ENCODE measurements at regions not wholly inside any gene's neighbourhood (a gene's known extent, or its start where the extent isn't known, plus 50 kb on each side); places are given as distances from the start of the nearest gene placed in this dataset.

- TF ChIP-seq EZH2 (IDR thresholded peaks at IDR 0.05; ENCODE audit: low read length) = no peak
- TF ChIP-seq, protein P1, sequence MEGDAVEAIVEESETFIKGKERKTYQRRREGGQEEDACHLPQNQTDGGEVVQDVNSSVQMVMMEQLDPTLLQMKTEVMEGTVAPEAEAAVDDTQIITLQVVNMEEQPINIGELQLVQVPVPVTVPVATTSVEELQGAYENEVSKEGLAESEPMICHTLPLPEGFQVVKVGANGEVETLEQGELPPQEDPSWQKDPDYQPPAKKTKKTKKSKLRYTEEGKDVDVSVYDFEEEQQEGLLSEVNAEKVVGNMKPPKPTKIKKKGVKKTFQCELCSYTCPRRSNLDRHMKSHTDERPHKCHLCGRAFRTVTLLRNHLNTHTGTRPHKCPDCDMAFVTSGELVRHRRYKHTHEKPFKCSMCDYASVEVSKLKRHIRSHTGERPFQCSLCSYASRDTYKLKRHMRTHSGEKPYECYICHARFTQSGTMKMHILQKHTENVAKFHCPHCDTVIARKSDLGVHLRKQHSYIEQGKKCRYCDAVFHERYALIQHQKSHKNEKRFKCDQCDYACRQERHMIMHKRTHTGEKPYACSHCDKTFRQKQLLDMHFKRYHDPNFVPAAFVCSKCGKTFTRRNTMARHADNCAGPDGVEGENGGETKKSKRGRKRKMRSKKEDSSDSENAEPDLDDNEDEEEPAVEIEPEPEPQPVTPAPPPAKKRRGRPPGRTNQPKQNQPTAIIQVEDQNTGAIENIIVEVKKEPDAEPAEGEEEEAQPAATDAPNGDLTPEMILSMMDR (optimal IDR thresholded peaks at IDR 0.05 in 1 of 3, IDR thresholded peaks at IDR 0.05 in 1 of 3, conservative IDR thresholded peaks at IDR 0.05 in 1 of 3; ENCODE audit: extremely low read depth in 1 of 3, insufficient read depth in 2 of 3, low read length in 3 of 3) = no peak
- Histone ChIP-seq H3K9me3 (ENCODE audit: control insufficient read depth, low read depth, low read length) (no peaks in the 10 kb centered on the region), H3K27me3 (ENCODE audit: control insufficient read depth, extremely low read depth, insufficient read depth, low read length) (no peaks in the 10 kb centered on the region), H3K4me3 (ENCODE audit: control insufficient read depth in 2 of 3, extremely low read depth in 1 of 3, insufficient read depth in 2 of 3, low read depth in 1 of 3, low read length in 3 of 3) (no peak overlapping the region), H3K27ac (ENCODE audit: control insufficient read depth, insufficient read depth, low read length) (no peak overlapping the region), H2AFZ (ENCODE audit: control insufficient read depth, low read length) (no peak overlapping the region), H3K9ac (ENCODE audit: control insufficient read depth, extremely low read depth, insufficient read depth, low read length) (no peak overlapping the region), H4K20me1 (ENCODE audit: control insufficient read depth, extremely low read depth, insufficient read depth, low read length) (no peaks in the 10 kb centered on the region), H3K79me2 (ENCODE audit: control insufficient read depth, insufficient read depth, low read length) (no peaks in the 10 kb centered on the region), H3K4me1 (ENCODE audit: control insufficient read depth, extremely low read depth, insufficient read depth, low read length) (no peaks in the 10 kb centered on the region), H3K9me1 (ENCODE audit: control insufficient read depth, extremely low read depth, insufficient read depth, low read length) (no peaks in the 10 kb centered on the region), H3K4me2 (ENCODE audit: control insufficient read depth, extremely low read depth, insufficient read depth, low read depth, low read length) (no peak overlapping the region), H3K36me3 (ENCODE audit: control insufficient read depth in 2 of 2, extremely low read depth in 1 of 2, insufficient read depth in 2 of 2, low read length in 2 of 2) (no peaks in the 10 kb centered on the region)
- no peak for DNase-seq (ENCODE audit: low read depth, low spot score)
- dilution Hi-C loops (cut with MboI; ENCODE audit: extremely low pct_ligation_motif_present, low sequenced_read_pairs) = no loop called here
- FAIRE-seq = no peak
Observed at GRCh38 chr4:167509551-167509950, 275.3 kb upstream of the SPOCK3 start.

DNA sequence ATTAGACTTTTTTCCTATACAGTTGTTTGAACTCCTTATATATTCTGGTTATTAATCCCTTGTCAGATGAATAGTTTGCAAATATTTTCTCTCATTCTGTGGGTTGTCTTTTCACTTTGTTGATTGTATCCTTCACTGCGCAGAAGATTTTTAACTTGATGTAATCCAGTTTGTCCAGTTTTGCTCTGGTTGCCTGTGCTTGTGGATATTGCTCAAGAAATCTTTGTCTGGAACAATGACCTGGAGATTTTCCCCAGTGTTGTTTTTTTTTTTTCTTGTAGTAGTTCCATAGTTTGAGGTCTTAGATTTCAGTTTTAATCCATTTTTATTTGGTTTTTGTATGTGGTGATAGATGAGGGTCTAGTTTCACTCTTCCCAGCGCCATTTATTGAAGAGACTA lies 289.8 kb upstream of the SPOCK3 start:
- Histone ChIP-seq H3K9me3 (ENCODE audit: control insufficient read depth, low read depth, low read length) (no peaks in the 10 kb centered on the region), H3K9ac (ENCODE audit: control insufficient read depth, extremely low read depth, insufficient read depth, low read length) (no peak overlapping the region), H3K4me2 (ENCODE audit: control insufficient read depth, extremely low read depth, insufficient read depth, low read depth, low read length) (no peak overlapping the region), H4K20me1 (ENCODE audit: control insufficient read depth, extremely low read depth, insufficient read depth, low read length) (no peaks in the 10 kb centered on the region), H3K79me2 (ENCODE audit: control insufficient read depth, insufficient read depth, low read length) (no peaks in the 10 kb centered on the region), H3K27me3 (ENCODE audit: control insufficient read depth, extremely low read depth, insufficient read depth, low read length) (no peaks in the 10 kb centered on the region), H3K27ac (ENCODE audit: control insufficient read depth, insufficient read depth, low read length) (no peak overlapping the region), H3K4me3 (ENCODE audit: control insufficient read depth in 2 of 3, extremely low read depth in 1 of 3, insufficient read depth in 2 of 3, low read depth in 1 of 3, low read length in 3 of 3) (no peak overlapping the region), H2AFZ (ENCODE audit: control insufficient read depth, low read length) (no peak overlapping the region), H3K4me1 (ENCODE audit: control insufficient read depth, extremely low read depth, insufficient read depth, low read length) (no peaks in the 10 kb centered on the region), H3K9me1 (ENCODE audit: control insufficient read depth, extremely low read depth, insufficient read depth, low read length) (no peaks in the 10 kb centered on the region), H3K36me3 (ENCODE audit: control insufficient read depth in 2 of 2, extremely low read depth in 1 of 2, insufficient read depth in 2 of 2, low read length in 2 of 2) (no peaks in the 10 kb centered on the region)
- FAIRE-seq (no peak), DNase-seq (ENCODE audit: low read depth, low spot score) (no peak)
- no peak for TF ChIP-seq EZH2 (IDR thresholded peaks at IDR 0.05; ENCODE audit: low read length)
- dilution Hi-C loops (cut with MboI; ENCODE audit: extremely low pct_ligation_motif_present, low sequenced_read_pairs) = no loop called here

DNA sequence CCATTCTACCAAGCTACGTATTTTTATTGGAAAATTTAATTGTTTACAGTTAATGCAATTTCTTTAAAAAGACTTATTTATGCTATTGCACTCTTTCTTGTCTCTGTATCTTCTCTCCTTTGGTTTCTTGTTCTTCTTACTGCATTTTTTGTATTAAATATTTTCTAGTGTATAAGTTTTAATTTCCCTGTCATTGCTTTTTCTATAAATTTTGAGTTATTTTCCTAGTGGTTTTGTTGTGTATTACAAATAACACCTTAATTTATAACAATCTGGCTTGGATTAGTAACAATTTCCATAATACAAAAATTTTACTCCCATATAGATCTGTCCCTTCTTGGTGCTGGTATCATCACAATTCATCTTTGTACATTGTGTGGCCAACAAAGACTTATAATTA lies 303.5 kb upstream of the SPOCK3 start:
- no peaks in the 10 kb centered on the region for H4K20me1 ChIP-seq (ENCODE audit: control insufficient read depth, extremely low read depth, insufficient read depth, low read length)
- no peak overlapping the region for H3K9ac ChIP-seq (ENCODE audit: control insufficient read depth, extremely low read depth, insufficient read depth, low read length)
- DNase-seq (ENCODE audit: low read depth, low spot score) (no peak), FAIRE-seq (no peak)
- no peak overlapping the region for H2AFZ ChIP-seq (ENCODE audit: control insufficient read depth, low read length)
- H3K9me3 ChIP-seq (ENCODE audit: control insufficient read depth, low read depth, low read length) = no peaks in the 10 kb centered on the region
- no peaks in the 10 kb centered on the region for H3K79me2 ChIP-seq (ENCODE audit: control insufficient read depth, insufficient read depth, low read length)
- dilution Hi-C loops (cut with MboI; ENCODE audit: extremely low pct_ligation_motif_present, low sequenced_read_pairs) = no loop called here
- H3K4me3 ChIP-seq (ENCODE audit: control insufficient read depth in 2 of 3, extremely low read depth in 1 of 3, insufficient read depth in 2 of 3, low read depth in 1 of 3, low read length in 3 of 3) = no peak overlapping the region
- TF ChIP-seq, protein P1 (optimal IDR thresholded peaks at IDR 0.05 in 1 of 3, IDR thresholded peaks at IDR 0.05 in 1 of 3, conservative IDR thresholded peaks at IDR 0.05 in 1 of 3; ENCODE audit: extremely low read depth in 1 of 3, insufficient read depth in 2 of 3, low read length in 3 of 3) = no peak
- no peak overlapping the region for H3K27ac ChIP-seq (ENCODE audit: control insufficient read depth, insufficient read depth, low read length)
- no peaks in the 10 kb centered on the region for H3K36me3 ChIP-seq (ENCODE audit: control insufficient read depth in 2 of 2, extremely low read depth in 1 of 2, insufficient read depth in 2 of 2, low read length in 2 of 2)
- no peak overlapping the region for H3K4me2 ChIP-seq (ENCODE audit: control insufficient read depth, extremely low read depth, insufficient read depth, low read depth, low read length)
- H3K4me1 ChIP-seq (ENCODE audit: control insufficient read depth, extremely low read depth, insufficient read depth, low read length) = no peaks in the 10 kb centered on the region
- no peaks in the 10 kb centered on the region for H3K27me3 ChIP-seq (ENCODE audit: control insufficient read depth, extremely low read depth, insufficient read depth, low read length)
- no peaks in the 10 kb centered on the region for H3K9me1 ChIP-seq (ENCODE audit: control insufficient read depth, extremely low read depth, insufficient read depth, low read length)

Measured in keratinocyte (primary cell).